ENCODE measurements at regions not wholly inside any gene's neighbourhood (a gene's known extent, or its start where the extent isn't known, plus 50 kb on each side); places are given as distances from the start of the nearest gene placed in this dataset.

- TF ChIP-seq ZNF830 (tag by site-specific recombination; IDR thresholded peaks at IDR 0.05; ENCODE audit: low read depth) (no peak), ZNF266 (tag by site-specific recombination; IDR thresholded peaks at IDR 0.05; ENCODE audit: low read depth) (no peak), KLF16 (tag by site-specific recombination; IDR thresholded peaks at IDR 0.05) (no peak)
Measured at GRCh38 chr4:129352480-129352879, 256.5 kb downstream of the C4orf33 start (continued).

- H3K27ac ChIP-seq (ENCODE audit: extremely low read depth, low read depth, low read length): no peak overlapping the region
- no peak overlapping the region for H3K4me3 ChIP-seq (ENCODE audit: low read depth, low read length)
- ChIA-PET CTCF (interaction anchor here (0.6 kb wide), 1 partner anchor 13 kb away, joined by 3 read pairs; no protein-coding TSS in a partner anchor), POLR2A (no interaction called here)
- no peak for TF ChIP-seq SCRT1 (tag by site-specific recombination; IDR thresholded peaks at IDR 0.05; ENCODE audit: borderline replicate concordance)
- no peak for TF ChIP-seq ZNF2 (tag by site-specific recombination; IDR thresholded peaks at IDR 0.05)
- TF ChIP-seq OVOL3 (tag by site-specific recombination; IDR thresholded peaks at IDR 0.05): no peak
- no peak for TF ChIP-seq ZNF449 (tag by site-specific recombination; IDR thresholded peaks at IDR 0.05)
- TF ChIP-seq ZNF558 (tag by site-specific recombination; IDR thresholded peaks at IDR 0.05): no peak
- no peaks in the 10 kb centered on the region for H3K36me3 ChIP-seq (ENCODE audit: control insufficient read depth in 2 of 2, insufficient read depth in 1 of 2, low read length in 2 of 2)
- H3K9me3 ChIP-seq (ENCODE audit: control insufficient read depth, insufficient read depth, low read depth, low read length): no peaks in the 10 kb centered on the region
- H3K4me1 ChIP-seq (ENCODE audit: control insufficient read depth, insufficient read depth, low read length): no peaks in the 10 kb centered on the region
Measured at GRCh38 chr4:129353490-129353889, 257.5 kb downstream of the C4orf33 start.

GRCh38 chr4:129355031-129355430 is 259.1 kb downstream of the C4orf33 start:
- Histone ChIP-seq H3K36me3 (ENCODE audit: control insufficient read depth in 2 of 2, insufficient read depth in 1 of 2, low read length in 2 of 2) (no peaks in the 10 kb centered on the region), H3K27ac (ENCODE audit: extremely low read depth, low read depth, low read length) (no peak overlapping the region), H3K9me3 (ENCODE audit: control insufficient read depth, insufficient read depth, low read depth, low read length) (no peaks in the 10 kb centered on the region), H3K4me3 (ENCODE audit: low read depth, low read length) (no peak overlapping the region), H3K4me1 (ENCODE audit: control insufficient read depth, insufficient read depth, low read length) (no peaks in the 10 kb centered on the region)
- POLR2A ChIA-PET: no interaction called here
- CTCF ChIA-PET: no interaction called here
- TF ChIP-seq ZNF513 (tag by site-specific recombination; IDR thresholded peaks at IDR 0.05) (no peak), GLIS1 (tag by site-specific recombination; IDR thresholded peaks at IDR 0.05) (no peak), ZBTB17 (tag by site-specific recombination; IDR thresholded peaks at IDR 0.05) (no peak), ZNF274 (IDR thresholded peaks at IDR 0.05; ENCODE audit: low read length) (no peak), ZNF274 (tag by site-specific recombination; IDR thresholded peaks at IDR 0.05; ENCODE audit: borderline replicate concordance) (no peak), ZNF311 (tag by site-specific recombination; IDR thresholded peaks at IDR 0.05; ENCODE audit: borderline replicate concordance) (no peak), SALL2 (tag by site-specific recombination; IDR thresholded peaks at IDR 0.05; ENCODE audit: borderline replicate concordance) (no peak), ZIC2 (tag by site-specific recombination; IDR thresholded peaks at IDR 0.05) (no peak), ZNF585B (tag by site-specific recombination; IDR thresholded peaks at IDR 0.05) (no peak), ZNF16 (tag by site-specific recombination; IDR thresholded peaks at IDR 0.05; ENCODE audit: low read depth) (no peak), ZNF433 (tag by site-specific recombination; IDR thresholded peaks at IDR 0.05; ENCODE audit: low read depth) (no peak), ZBTB49 (tag by site-specific recombination; IDR thresholded peaks at IDR 0.05; ENCODE audit: low read depth) (no peak), ZNF223 (tag by site-specific recombination; IDR thresholded peaks at IDR 0.05) (no peak), ZNF639 (tag by site-specific recombination; IDR thresholded peaks at IDR 0.05) (no peak), ZNF514 (tag by site-specific recombination; IDR thresholded peaks at IDR 0.05) (no peak), ZEB2 (tag by site-specific recombination; IDR thresholded peaks at IDR 0.05) (no peak), ZNF501 (tag by site-specific recombination; IDR thresholded peaks at IDR 0.05) (no peak)

All from HEK293 (cell line).